IMR-90 (cell line): ENCODE measurements at regions not wholly inside any gene's neighbourhood (a gene's known extent, or its start where the extent isn't known, plus 50 kb on each side); places are given as distances from the start of the nearest gene placed in this dataset.

Experiments
- ATAC-seq: fragments of 200-7000 bp; cut with Tn5 transposase; 2 replicates; pipeline ENCODE4 v1.9.1; 2020; ENCODE audit warnings: low read depth, mild to moderate bottlenecking, moderate library complexity
- BruUV-seq: library from RNA; stranded (reverse); fragments of 400-500 nt; replicated peaks from 2 replicates; lab custom pipeline; 2021; lab: Mats Ljungman, UMichigan
- CTCF ChIA-PET: fragments of 300-600 bp; formaldehyde crosslinking; extraction: SDS; loops from one replicate; lab custom pipeline; 2021; ENCODE audit warnings: antibody characterized with exemption; lab: Yijun Ruan, JAX
- POLR2A ChIA-PET: fragments of 300-600 bp; sonication (Branson Sonifier 250); formaldehyde crosslinking; loops from one replicate; lab custom pipeline; 2022; ENCODE audit warnings: antibody characterized with exemption; ENCODE audit not compliant: unreplicated experiment; lab: Charles Lee
- DNase-seq: peaks from one replicate; pipeline ENCODE4 v3.0.0; 2013
- H2AFZ ChIP-seq: replicated peaks from 2 replicates; pipeline ENCODE3; 2013; ENCODE audit warnings: low read length, mild to moderate bottlenecking; ENCODE audit not compliant: poor library complexity
- H2AK5ac ChIP-seq: 2 replicates; pipeline ENCODE4 v1.6.1; 2013; ENCODE audit warnings: low read depth, low read length, inconsistent platforms
- H2AK9ac ChIP-seq: replicated peaks from 2 replicates; pipeline ENCODE3; 2013; ENCODE audit warnings: mild to moderate bottlenecking, low read depth, low read length, moderate library complexity; ENCODE audit not compliant: poor library complexity
- H2BK120ac ChIP-seq: 2 replicates; pipeline ENCODE4 v1.6.1; 2013; ENCODE audit warnings: low read depth, low read length, inconsistent platforms
- H2BK15ac ChIP-seq: 3 replicates; pipeline ENCODE4 v1.6.1; 2013; ENCODE audit warnings: low read depth, low read length, inconsistent platforms
- H2BK20ac ChIP-seq: 2 replicates; pipeline ENCODE4 v1.6.1; 2013; ENCODE audit warnings: low read depth, mild to moderate bottlenecking, inconsistent platforms, low read length, moderate library complexity
- H2BK5ac ChIP-seq: 2 replicates; pipeline ENCODE4 v1.6.1; 2013; ENCODE audit warnings: mild to moderate bottlenecking, low read depth, low read length, inconsistent platforms; ENCODE audit not compliant: poor library complexity, severe bottlenecking
- H3K14ac ChIP-seq: replicated peaks from 2 replicates; pipeline ENCODE4 v1.6.1; 2013; ENCODE audit warnings: low read depth, low read length, inconsistent platforms
- H3K18ac ChIP-seq: 2 replicates; pipeline ENCODE4 v1.6.1; 2013; ENCODE audit warnings: low read depth, low read length, control low read depth
- H3K23ac ChIP-seq: 2 replicates; pipeline ENCODE4 v1.6.1; 2013; ENCODE audit warnings: low read depth, low read length, inconsistent platforms
- H3K27ac ChIP-seq: 2 replicates; pipeline ENCODE4 v1.5.1; 2013; ENCODE audit warnings: mild to moderate bottlenecking, control low read depth, low read length; ENCODE audit not compliant: insufficient read depth
- H3K27me3 ChIP-seq: 2 replicates; pipeline ENCODE4 v1.6.1; 2013; ENCODE audit warnings: low read length; ENCODE audit not compliant: control insufficient read depth, insufficient read depth
- H3K36me3 ChIP-seq: 2 replicates; pipeline ENCODE4 v1.6.1; 2013; ENCODE audit warnings: low read length, mixed read lengths; ENCODE audit not compliant: control insufficient read depth, insufficient read depth
- H3K4ac ChIP-seq: 2 replicates; pipeline ENCODE4 v1.6.1; 2013; ENCODE audit warnings: low read depth, low read length, inconsistent platforms
- H3K4me1 ChIP-seq: 2 replicates; pipeline ENCODE4 v1.6.1; 2013; ENCODE audit warnings: low read length, mixed read lengths; ENCODE audit not compliant: control insufficient read depth, insufficient read depth
- H3K4me2 ChIP-seq: 2 replicates; pipeline ENCODE4 v1.6.1; 2013; ENCODE audit warnings: low read depth, mild to moderate bottlenecking, control low read depth, low read length, moderate library complexity
- H3K4me3 ChIP-seq: 2 replicates; pipeline ENCODE4 v1.5.1; 2013; ENCODE audit warnings: low read depth, mild to moderate bottlenecking, control low read depth, low read length, moderate library complexity; ENCODE audit not compliant: insufficient read depth
- H3K56ac ChIP-seq: 2 replicates; pipeline ENCODE4 v1.6.1; 2013; ENCODE audit warnings: low read length, inconsistent platforms; ENCODE audit not compliant: insufficient read depth; ENCODE audit errors: extremely low read depth
- H3K79me1 ChIP-seq, 2 experiments: 2 replicates each; pipeline ENCODE4 v1.6.1; 2013; ENCODE audit warnings: low read length in 2 of 2, inconsistent platforms in 1 of 2, low read depth in 1 of 2
- H3K9ac ChIP-seq: 2 replicates; pipeline ENCODE4 v1.6.1; 2013; ENCODE audit warnings: low read depth, low read length, control low read depth
- H3K9me1 ChIP-seq: 2 replicates; pipeline ENCODE4 v1.6.1; 2013; ENCODE audit warnings: low read length, inconsistent platforms; ENCODE audit not compliant: insufficient read depth
- H3K9me3 ChIP-seq: 2 replicates; pipeline ENCODE4 v1.6.1; 2013; ENCODE audit warnings: low read length; ENCODE audit not compliant: control insufficient read depth, insufficient read depth
- H4K20me1 ChIP-seq: 2 replicates; pipeline ENCODE4 v1.6.1; 2013; ENCODE audit warnings: low read length, inconsistent platforms; ENCODE audit not compliant: insufficient read depth
- H4K5ac ChIP-seq: 2 replicates; pipeline ENCODE4 v1.6.1; 2013; ENCODE audit warnings: mild to moderate bottlenecking, low read depth, low read length, control low read depth
- H4K8ac ChIP-seq, 2 experiments: 2 replicates each; pipeline ENCODE4 v1.6.1; 2013; ENCODE audit warnings: low read depth in 2 of 2, low read length in 2 of 2, control low read depth in 1 of 2, inconsistent platforms in 1 of 2
- H4K91ac ChIP-seq: 2 replicates; pipeline ENCODE4 v1.6.1; 2013; ENCODE audit warnings: low read depth, low read length, inconsistent platforms; ENCODE audit not compliant: insufficient read depth
- BHLHE40 ChIP-seq: fragments of 150-350 bp; IDR thresholded peaks from 2 replicates; pipeline ENCODE4 v1.6.1; 2016; ENCODE audit warnings: mild to moderate bottlenecking, low read depth, low read length
- ELK1 ChIP-seq: fragments of 150-350 bp; IDR thresholded peaks from 2 replicates; pipeline ENCODE4 v1.6.1; 2016; ENCODE audit warnings: low read depth, mild to moderate bottlenecking, low read length, moderate library complexity, borderline replicate concordance
- FOS ChIP-seq: fragments of 150-350 bp; IDR thresholded peaks from 2 replicates; pipeline ENCODE4 v1.6.1; 2016; ENCODE audit warnings: low read depth, low read length
- NFE2L2 ChIP-seq: fragments of 150-350 bp; IDR thresholded peaks from 2 replicates; pipeline ENCODE4 v1.6.1; 2016; ENCODE audit warnings: low read depth, mild to moderate bottlenecking, low read length
- POLR2A ChIP-seq: IDR thresholded peaks from 2 replicates; pipeline ENCODE4 v1.6.1; 2012; ENCODE audit warnings: mild to moderate bottlenecking, low read depth, low read length
- RAD21 ChIP-seq: IDR thresholded peaks from 2 replicates; pipeline ENCODE4 v1.6.1; 2012; ENCODE audit warnings: low read length, improper control_type of control experiment
- USF2 ChIP-seq: fragments of 150-350 bp; IDR thresholded peaks from 2 replicates; pipeline ENCODE4 v1.6.1; 2017; ENCODE audit warnings: mild to moderate bottlenecking, antibody characterized with exemption, low read length, low read depth
- WGBS, 2 experiments: methylation state at CpG; one replicate each; pipeline versions ENCODE4 v1.1.5 to v1.1.7; 2013; ENCODE audit warnings: missing lambda C conversion rate in 2 of 2; ENCODE audit not compliant: insufficient read length in 1 of 2; ENCODE audit errors: extremely low coverage in 2 of 2; 5-methylcytosine and 5-hydroxymethylcytosine counted together
- dilution Hi-C: fragments of 300-500 bp; cut with HindIII; formaldehyde crosslinking; loops from one replicate; pipeline ENCODE4 v1.14.3; 2018; ENCODE audit warnings: low sequenced_read_pairs; ENCODE audit not compliant: unreplicated experiment
- in situ Hi-C: fragments of 300-500 bp; cut with MboI; formaldehyde crosslinking; loops from 3 replicates; pipeline ENCODE4 v1.14.3; 2019; ENCODE audit warnings: low sequenced_read_pairs, inconsistent platforms, mixed read lengths
- intact Hi-C: fragments of 100-400 bp; cut with micrococcal nuclease; formaldehyde crosslinking; loops from 2 replicates; pipeline ENCODE4 v1.10.0; 2022

GRCh38 chr13:111904701-111905608 is 162.0 kb upstream of the SOX1 start:
- Histone ChIP-seq H2AK9ac (no peak overlapping the region), H3K9me3 (peaks cover 59% of the 10 kb centered on the region), H4K5ac (no peak overlapping the region), H2AK5ac (no peak overlapping the region), H3K9ac (no peak overlapping the region), H3K23ac (no peak overlapping the region), H2BK120ac (no peak overlapping the region), H4K91ac (no peak overlapping the region), H3K36me3 (no peaks in the 10 kb centered on the region), H3K4ac (no peak overlapping the region), H3K18ac (no peak overlapping the region), H2BK5ac (no peak overlapping the region), H2BK15ac (no peak overlapping the region), H3K4me1 (no peaks in the 10 kb centered on the region), H2BK20ac (no peak overlapping the region), H3K4me2 (no peak overlapping the region), H3K27ac (no peak overlapping the region), H4K20me1 (no peaks in the 10 kb centered on the region), H3K56ac (no peak overlapping the region), H3K4me3 (no peak overlapping the region), H3K27me3 (no peaks in the 10 kb centered on the region), H3K9me1 (no peaks in the 10 kb centered on the region), H3K79me1 (no peaks in the 10 kb centered on the region), H4K8ac (no peak overlapping the region), H2AFZ (no peak overlapping the region), H3K14ac (no peak overlapping the region)
- CTCF ChIA-PET: no interaction called here
- in situ Hi-C loops: no loop called here
- BruUV-seq: no TSS peak
- TF ChIP-seq BHLHE40: no peak
- no peak for TF ChIP-seq FOS
- TF ChIP-seq RAD21: no peak
- no peak for TF ChIP-seq USF2
- no peak for TF ChIP-seq ELK1
- no peak for TF ChIP-seq NFE2L2
- no peak for TF ChIP-seq POLR2A
- DNase-seq: no peak
- POLR2A ChIA-PET: no interaction called here
- WGBS, 2 experiments: 86% methylated on average over 15 of the region's 47 CpGs; no CpG with 5 or more reads in 1 of the 2 experiments
- dilution Hi-C loops: no loop called here
- no peak for ATAC-seq
- intact Hi-C loops: no loop called here
